Activated CD4-positive, alpha-beta T cell treated with anti-CD3 and anti-CD28 coated beads, Interleukin-10, Interleukin-2, amounts not matched to agents 100 ng/mL and 50 ng/mL, durations not matched to agents 16 hours and 8 hours (primary cell): ENCODE measurements at regions not wholly inside any gene's neighbourhood (a gene's known extent, or its start where the extent isn't known, plus 50 kb on each side); places are given as distances from the start of the nearest gene placed in this dataset.

Source experiments
- DNase-seq: peaks from one replicate; pipeline ENCODE4 v3.0.0-alpha.2; 2020

DNA sequence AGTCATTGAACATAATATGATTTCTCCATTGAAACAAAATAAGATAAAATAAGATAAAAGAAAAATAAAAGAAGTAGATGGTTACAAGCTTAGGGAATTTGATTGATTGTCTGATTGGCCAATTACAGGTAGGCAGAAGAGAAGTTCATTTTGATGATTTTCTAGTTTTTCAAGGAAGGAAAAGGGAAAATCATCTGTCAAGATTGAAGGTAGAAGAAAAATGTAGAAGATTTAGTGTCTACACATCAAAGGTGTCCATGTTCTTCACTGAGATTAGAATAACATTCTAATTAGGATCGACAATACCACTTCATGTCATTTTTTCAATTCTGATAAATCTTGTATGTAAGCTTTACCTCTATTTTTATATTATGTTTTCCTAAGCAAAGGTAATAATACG is 489.1 kb downstream of the PCDH18 start:
- DNase-seq: no peak

DNA sequence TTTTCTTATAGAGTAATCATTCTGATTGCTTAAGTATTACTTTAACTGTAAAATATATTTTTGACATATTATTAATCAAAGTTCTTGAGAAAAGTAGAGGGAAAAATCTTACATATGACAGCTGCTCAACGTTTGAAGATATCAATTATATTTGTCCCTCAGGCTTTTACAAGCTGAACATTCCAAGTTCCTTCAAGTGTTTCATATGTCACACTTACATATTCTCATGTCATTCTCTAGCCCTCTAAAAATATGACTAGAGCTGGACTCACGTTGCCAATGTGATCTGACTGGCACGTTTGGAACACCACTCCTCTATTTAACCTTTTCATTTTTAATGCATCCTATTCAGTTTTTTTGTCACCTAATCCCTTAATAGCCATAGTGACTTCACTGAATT is 492.9 kb downstream of the PCDH18 start:
- DNase-seq: no peak

DNA sequence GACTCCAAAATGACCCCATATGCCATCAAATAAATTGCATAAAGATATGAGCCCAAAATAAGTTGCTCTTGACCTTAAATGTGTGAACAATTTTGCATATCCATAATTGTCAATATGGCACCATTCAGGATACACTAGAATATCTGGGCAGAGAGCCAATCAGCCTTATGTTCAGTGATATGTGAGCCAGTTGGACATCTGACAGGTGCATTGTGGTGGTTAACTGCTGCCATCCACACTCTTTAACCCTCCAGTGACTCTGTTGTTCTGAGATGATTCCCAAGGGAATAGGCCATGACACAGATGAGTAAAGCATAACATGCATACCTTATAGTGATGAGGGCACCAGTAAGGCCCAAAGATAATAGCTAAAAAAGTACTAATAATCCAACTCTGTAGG is 500.1 kb downstream of the PCDH18 start:
- no peak for DNase-seq

DNA sequence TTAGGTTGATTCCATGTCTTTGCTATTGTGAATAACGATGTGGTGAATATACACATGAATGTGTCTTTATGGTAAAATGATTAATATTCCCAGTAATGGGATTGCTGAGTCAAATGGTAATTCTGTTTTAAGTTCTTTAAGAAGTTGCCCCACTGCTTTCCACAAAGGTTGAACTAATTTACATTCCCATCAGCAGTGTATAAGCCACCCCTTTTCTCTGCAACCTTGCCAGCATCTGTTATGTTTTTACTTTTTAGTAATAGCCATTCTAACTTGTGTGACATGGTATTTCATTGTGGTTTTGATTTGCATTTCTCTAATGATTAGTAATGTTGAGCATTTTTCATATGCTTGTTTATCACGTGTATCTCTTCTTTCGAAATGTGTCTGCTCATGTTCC is 503.3 kb downstream of the PCDH18 start:
- no peak for DNase-seq

DNA sequence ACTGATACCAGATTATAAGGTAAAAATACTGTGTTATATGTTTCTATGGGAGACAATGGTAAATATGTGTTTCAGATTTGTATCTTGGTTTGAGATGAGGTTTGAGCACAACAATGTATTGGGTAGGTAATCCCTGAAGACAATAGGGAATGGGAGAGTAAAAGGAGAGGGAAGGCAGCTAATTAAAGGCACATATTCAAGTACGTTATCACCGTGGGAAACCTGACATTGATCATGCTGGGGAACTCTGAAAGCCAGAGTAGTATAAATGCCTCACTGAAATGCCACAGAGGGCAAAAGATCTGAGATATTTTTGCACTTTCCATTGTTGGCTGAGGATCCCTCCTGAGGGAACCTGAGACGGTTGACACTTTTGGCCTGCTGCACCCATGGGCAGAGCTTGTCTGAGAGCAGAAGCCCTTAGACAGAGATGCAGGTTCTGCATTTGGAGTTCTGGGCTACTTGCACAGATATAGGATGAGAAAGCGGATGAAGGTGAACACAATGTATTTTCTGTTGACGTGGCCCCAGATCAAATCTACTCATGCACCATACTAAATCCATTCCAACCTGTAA is 506.7 kb downstream of the PCDH18 start:
- no peak for DNase-seq

DNA sequence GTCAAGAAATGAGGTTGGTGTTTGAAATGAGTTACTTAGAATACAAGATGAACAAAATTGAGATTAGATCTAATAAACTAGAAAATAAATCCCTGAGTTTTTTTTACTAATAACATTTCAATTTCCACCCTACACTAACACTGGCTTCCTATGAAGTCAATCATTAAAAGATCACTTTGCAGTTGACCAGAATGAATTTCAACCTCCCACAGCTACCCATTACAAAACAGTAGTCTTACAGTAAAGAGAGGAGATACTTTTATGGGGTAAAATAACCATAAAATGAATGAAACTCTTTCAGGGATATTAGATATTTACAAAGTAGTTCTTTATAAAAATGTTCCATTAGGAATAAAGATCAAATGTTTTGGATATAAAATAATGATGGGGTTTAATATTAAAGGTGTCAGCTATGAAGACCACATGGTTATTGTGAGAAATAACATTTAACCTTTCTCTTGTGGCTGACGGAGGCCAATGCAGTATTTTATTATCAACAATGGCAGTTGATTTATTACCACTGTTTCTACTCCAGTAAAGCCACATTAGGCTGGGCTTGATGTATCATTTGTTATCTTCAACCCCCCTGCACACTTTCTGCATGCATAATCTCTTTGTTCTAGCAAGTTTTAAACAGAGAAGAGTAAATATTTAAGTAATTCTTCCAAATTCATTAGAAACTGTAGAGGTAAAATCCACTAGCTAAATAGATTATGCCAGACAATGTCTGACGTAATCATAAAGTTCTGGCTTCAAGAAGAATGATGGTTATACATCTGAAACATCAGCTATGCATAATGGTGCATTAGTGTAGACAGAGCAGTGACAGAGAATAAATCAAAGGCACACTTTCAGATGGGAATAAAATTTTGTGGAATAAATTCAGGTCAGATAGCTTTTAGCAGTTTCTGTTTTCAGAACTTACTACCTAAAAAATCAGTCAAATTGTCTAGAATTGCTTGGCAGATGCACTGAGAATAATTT is 516.6 kb downstream of the PCDH18 start:
- DNase-seq: no peak

DNA sequence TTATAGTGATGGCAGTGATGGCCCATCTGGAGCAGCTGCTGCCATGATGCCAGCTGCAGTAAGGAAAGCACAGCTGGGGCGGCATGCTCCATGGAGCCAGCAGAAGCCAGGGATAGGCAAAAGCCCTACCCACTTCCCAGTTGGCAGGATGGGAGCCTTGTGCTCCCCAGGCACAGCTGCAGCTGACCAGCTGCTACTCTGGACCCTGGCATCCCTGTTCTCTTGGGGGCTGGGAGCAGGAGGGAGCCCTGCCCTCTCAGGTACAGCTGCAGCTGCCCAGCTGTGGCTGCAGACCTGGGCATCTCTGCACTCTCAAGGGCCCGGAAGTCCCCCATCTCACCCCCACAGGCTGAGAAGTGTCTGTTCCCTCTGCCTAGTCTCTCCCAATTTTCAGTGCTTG is 531.9 kb downstream of the PCDH18 start:
- DNase-seq: no peak

DNA sequence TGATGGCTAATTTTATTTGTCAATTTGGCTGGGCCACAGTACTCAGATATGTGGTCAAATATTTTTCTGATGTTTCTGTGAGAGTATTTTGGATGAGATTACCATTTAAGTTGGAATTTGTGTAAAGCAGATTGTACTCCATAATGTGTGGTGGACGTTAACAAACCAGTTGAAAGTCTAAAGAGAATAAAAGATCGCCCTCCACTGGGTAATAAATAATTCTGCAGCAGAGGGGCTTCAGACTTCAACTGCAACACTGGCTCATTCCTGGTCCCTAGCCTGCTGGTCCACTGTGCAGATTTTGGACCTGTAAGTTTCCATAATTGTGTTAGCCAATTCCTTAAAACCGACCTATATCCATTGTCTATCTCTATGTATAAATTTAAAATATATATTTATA is 540.3 kb downstream of the PCDH18 start:
- DNase-seq: no peak

DNA sequence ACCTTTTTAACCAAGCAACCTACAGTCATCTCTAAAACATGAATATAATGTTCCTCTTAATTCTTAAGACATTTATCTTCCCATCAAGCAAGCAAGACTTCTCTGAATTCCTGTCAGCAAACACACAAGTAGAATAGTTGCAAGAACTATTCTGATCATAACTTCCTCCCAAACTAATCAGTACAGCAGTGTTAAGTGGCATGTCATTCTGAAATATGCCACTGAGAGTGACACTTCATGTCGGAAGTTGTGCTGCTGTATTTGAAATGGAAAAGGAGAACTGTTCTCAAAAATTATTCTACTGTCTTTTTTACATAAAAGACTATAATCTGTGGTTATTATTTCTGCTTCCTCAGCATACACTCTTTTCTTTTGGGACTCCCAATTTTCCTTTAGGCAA is 546.6 kb downstream of the PCDH18 start:
- no peak for DNase-seq

DNA sequence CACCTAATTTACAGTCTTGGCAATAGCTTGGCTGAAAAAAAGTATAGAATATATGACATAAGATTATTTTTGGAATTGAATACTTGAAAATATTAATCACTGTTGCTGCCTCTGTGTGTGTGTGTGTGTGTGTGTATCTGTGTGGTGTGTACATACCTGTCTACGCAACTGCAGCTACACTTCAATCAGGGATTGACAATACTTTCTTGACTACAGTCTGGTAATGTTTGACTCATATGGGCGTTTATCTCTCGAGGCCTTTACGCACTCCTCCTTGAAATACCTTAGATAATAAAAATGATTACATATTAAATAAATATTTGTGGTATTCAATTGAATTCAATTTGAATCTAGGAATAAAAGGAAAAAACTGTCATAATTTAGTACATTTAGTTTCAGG is 565.2 kb downstream of the PCDH18 start:
- DNase-seq: no peak

DNA sequence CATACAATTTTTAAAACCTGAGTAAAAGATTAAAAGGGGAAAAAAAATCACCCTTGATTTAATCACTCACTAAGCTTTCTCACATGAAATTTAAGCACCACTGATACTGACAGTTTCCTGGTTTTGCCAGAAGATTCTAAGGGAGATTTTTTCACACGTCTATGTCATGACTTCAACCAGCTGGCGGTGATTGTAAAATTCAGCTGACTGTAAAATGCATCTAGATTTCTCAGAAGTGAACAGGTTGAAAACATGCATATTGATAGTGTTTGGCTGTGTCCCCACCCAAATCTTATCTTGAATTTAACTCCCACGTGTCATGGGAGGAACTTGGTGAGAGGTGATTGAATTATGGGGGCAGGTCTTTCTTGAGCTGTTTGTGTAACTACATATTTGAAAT is 566.8 kb downstream of the PCDH18 start:
- no peak for DNase-seq

DNA sequence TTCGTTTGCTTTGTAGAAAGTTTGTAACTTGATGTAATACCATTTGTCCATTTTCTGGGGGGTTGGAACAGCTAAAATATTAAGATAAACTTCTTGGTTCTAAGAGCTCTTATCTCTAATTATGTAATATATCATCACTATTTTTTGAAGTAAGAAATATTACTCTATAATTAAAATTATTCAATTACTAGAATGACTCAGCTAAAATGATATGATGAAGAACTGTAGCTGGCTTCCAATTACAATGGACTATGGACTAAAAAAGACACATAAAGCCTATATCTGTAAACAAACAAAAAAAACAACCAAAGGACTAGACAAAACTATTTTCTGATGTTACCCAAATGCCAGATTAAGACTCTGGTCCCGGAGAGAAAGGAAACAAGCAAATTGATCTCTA is 569.4 kb downstream of the PCDH18 start:
- no peak for DNase-seq

DNA sequence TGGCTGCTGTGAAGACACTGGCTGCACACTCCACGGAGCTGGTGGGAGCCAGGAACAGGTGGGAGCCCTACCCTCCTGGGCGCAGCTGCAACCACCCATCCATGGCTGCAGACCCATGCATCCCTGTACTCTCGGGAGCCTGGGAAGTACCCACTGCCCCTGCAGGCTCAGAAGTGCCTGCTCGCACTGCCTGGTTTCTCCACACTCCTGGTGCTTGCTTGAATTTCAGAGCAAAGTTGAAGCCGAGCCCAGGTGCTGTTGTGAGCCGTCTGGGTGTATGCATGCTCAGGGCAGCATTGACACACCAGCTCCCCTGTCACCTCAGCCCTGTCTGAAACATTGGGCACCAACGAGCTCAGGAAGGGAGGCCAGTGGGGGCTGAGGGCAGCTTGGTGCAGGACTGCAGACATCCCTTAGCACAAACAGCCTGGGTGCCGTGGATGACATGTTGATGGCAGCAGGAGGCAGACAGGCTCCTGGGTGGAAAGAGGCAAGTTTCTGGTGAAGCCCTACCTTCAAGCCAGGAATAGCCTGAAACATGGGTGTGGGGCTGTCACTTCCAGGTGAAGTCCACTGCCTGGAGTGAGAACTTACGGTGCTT is 585.9 kb downstream of the PCDH18 start:
- no peak for DNase-seq

DNA sequence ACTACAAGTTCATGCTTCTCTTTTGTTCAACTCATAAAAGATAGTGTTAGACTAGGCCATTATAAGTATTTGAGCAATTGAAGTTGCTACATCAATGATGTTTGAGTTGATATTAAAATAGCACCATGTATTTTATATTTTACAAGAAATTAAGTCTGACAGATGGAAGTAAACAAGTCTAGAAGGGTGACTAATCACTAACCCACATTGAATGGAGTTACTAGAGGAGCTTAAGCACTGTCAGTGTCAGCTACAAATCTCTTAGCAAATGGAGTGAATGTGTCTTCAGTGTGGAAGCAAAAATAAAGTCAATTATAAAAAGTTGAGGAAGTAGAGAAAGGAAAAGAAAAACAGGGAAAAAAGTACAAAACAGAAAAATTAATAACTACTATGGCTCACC is 592.5 kb downstream of the PCDH18 start:
- no peak for DNase-seq

DNA sequence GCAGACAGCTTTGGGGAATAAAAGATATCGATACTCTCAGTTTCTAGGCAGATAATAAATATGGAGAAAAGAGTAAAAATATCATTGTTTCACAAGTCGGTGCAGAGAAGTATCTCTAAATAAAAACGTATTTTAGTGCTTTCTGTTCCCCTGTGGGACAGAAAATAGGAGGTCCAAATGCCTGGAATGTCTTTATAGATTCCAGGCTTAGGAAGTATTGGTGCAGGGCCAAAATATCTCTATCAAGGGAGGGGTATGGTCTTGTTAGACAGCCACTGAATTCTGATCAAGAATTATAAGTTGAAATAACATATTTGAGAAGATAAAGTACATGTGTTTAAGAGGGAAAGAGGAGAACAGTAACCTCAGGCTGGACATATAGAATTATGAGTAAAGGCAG is 596.4 kb downstream of the PCDH18 start:
- no peak for DNase-seq

DNA sequence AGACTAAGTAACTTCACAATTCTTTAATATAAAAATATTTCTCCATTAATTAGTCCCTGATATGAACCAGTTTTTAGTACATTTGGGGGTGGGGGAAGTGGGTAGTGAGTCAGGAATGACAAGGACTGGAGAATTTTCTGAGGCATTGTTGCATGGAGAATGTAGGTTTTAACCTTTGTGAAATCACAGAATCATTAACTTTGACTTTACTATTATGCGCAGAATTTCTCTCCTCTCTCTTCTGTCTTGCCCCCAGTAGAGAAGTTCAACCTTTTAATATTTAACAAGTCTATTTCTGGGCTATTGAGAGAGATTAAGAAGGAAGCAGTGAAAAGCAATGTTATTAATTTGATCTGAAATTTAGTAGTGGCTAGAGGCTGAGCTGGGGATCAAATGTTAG is 597.0 kb downstream of the PCDH18 start:
- DNase-seq: no peak

DNA sequence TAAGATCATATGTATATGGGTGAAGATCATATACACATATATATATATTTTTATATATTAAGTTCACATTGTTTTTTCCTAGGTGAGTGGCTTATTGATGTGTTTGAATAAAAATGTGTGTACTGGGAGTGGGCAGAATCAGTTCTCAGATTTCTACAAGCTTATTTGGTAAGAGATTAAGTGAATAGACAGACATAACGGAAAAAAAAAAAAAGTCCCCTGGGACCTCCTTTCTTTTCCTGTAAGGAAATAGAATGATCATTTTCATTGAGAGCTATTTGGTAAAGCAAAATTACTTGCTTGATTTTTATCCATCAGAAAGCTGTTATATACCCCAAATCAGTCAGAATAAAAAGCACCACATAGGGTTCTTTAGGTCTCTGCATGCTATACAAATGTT is 597.7 kb downstream of the PCDH18 start:
- DNase-seq: no peak

DNA sequence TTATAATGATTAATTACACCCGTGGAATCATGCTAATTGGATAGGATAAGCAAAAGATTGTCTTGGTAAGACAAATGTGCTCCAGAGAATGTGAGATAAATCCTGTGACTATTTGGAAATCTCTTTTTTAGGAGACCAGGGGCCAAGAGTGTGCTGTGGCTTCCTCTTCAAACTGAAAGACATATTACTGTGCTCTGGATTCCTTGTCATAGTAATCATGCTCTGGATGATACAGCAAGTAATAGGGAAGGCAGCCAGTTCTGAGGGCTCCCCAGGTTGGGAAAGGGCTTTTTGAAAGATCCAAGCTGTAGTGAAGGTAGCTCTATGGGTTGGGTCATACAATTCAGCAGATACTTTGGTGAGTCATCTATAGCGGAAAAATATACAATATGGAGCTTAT is 600.5 kb downstream of the PCDH18 start:
- DNase-seq: no peak

DNA sequence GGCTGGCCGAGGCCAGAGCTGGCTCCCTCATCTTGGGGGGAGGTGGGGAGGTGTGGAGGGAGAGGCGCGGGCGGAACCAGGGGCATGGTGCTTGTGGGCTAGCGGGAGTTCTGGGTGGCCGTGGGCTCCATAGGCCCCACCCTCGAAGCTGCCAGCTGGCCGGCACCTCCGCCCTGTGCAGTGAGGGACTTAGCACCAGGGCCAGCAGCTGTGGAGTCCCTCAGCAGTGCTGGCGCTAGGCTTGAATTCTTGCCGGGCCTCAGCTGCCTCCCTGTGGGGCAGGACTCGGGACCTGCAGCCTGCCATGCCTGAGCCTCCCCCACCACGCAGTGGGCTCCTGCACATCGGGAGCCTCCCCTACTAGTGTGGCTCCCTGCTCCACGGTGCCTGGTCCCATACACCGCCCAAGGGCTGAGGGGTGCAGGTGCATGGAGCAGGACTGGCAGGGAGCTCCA is 603.3 kb downstream of the PCDH18 start:
- DNase-seq: no peak

DNA sequence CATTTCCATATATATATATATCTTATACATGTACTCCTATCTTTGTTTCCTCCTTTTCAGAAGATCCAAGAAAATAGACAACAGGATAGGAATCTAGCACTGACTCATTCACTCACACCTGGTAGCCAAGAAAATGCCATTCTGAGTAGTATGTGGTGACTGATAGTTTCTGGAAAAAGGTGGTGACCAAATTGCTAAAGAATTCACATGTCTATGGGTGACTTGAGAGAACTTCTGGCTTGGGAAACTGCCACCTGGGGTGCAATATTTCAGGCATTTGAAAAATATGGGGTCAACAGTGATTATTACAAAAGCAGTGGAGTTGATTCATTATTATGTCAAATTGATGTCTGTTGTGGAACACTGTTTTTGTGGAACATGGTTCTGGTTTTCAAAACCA is 605.1 kb downstream of the PCDH18 start:
- DNase-seq: no peak

DNA sequence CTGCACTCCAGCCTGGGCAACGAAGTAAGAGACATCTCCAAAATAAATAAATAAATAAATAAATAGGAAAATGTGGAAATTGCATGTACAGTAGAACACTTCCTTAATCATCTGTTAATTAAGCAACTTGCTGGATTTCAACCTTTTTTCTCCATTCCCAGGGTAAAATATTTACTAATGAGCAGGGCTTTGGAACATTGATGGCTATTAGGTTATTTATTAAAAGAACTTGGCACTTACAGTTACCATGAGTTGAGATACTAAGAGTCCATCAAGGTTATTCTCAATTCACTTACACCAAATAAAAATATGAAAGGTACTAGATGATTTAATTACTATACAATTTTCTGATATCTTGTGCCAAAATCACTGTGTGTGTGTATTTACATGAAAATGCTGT is 607.1 kb downstream of the PCDH18 start:
- no peak for DNase-seq

DNA sequence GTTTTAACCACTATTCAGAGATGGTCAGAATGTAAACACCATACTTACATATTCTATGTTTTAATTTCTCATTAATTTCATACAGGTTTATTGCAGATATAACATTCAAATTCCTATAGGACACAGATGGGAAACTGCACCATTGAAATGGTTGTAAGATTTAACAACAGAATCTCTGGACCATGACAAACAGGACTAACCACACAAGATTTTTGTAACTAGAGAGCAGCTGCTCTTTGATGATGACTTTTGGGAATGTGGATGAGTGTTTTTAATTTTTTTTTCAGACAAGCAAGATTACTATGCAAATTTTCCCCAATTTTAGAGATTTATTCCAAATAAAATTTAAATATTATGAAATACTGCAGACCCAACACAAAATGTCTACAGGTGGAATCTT is 610.2 kb downstream of the PCDH18 start:
- no peak for DNase-seq

DNA sequence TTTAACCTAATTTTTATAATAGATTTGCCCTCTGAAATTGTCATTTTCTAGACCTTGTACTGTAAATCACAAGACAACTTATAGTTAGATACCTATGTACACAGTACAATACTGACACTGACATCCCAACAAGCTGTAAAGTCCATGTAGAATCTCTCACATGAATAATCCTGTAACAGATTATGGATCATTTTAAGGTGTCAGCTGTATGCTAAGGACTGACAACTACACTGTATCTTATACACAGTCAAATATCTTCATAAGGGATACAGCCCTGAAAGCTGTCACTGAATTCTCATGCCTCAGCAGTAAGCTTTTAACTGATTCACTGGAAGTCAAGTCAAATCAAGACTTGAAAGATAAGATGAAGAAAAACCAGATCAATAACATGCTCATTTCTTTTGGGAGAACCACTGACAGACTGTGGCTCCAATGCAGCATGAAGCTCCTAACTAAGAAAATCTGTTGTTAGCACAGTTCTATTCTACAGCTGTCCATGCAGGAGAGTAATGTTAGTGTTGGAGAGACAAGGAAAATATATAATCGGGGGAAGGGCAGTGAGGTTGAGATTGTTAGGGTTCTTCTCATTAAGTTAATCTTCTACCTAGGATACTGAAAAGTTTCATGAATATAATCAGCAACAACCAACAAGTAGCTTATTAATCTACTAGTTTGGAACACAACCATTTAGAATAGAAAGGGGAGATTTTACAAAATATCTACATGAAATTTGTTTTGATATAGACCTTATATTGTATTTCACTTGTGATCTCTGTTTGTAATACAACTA is 612.0 kb downstream of the PCDH18 start:
- DNase-seq: no peak
